Heart right ventricle (tissue), 16 donors: ENCODE measurements at regions not wholly inside any gene's neighbourhood (a gene's known extent, or its start where the extent isn't known, plus 50 kb on each side); places are given as distances from the start of the nearest gene placed in this dataset.

ENCODE experiments used
- ATAC-seq, 8 donors: fragments of 200-7000 bp; cut with Tn5 transposase; one replicate each; pipeline ENCODE4 v1.9.1; 2020; ENCODE audit warnings: mild to moderate bottlenecking in 8 of 8, moderate library complexity in 8 of 8, moderate number of reproducible peaks in 1 of 8
- DNase-seq, 2 donors: peaks; one replicate each; pipeline ENCODE4 v3.0.0-alpha.2; 2020
- H3K27ac ChIP-seq, 10 donors: fragments of 200-600 bp; sonication (generic) in 2 of 10; one replicate each; pipeline versions ENCODE4 v1.5.0 to v1.8.0; 2020 to 2022; ENCODE audit warnings: mild to moderate bottlenecking in 3 of 10
- H3K27me3 ChIP-seq, 7 donors: fragments of 200-600 bp; one replicate each; pipeline ENCODE4 v1.8.0; 2021 to 2022; ENCODE audit warnings: mild to moderate bottlenecking in 2 of 7
- H3K36me3 ChIP-seq, 9 donors: fragments of 200-600 bp; sonication (generic) in 1 of 9; one replicate each; pipeline versions ENCODE4 v1.5.0 to v1.8.0; 2020 to 2022; ENCODE audit warnings: mild to moderate bottlenecking in 2 of 9
- H3K4me1 ChIP-seq, 9 donors: fragments of 200-600 bp; sonication (generic) in 1 of 9; one replicate each; pipeline versions ENCODE4 v1.5.0 to v1.8.0; 2020 to 2022; ENCODE audit warnings: mild to moderate bottlenecking in 4 of 9
- H3K4me3 ChIP-seq, 10 donors: fragments of 200-600 bp; sonication (generic) in 2 of 10; one replicate each; pipeline versions ENCODE4 v1.5.0 to v1.8.0; 2020 to 2022; ENCODE audit warnings: mild to moderate bottlenecking in 7 of 10, moderate library complexity in 2 of 10
- H3K9me3 ChIP-seq, 11 donors: fragments of 200-600 bp in 10 of 11; sonication (generic) in 2 of 11; one replicate each; pipeline versions ENCODE4 v1.5.0 to v1.8.0; 2013 to 2022; ENCODE audit warnings: mild to moderate bottlenecking in 2 of 11, control low read depth in 1 of 11, moderate library complexity in 1 of 11
- WGBS, 2 donors: extraction: QIAGEN DNeasy Blood & Tissue Kit; methylation state at CpG; one replicate each; pipeline ENCODE4 v1.1.7; 2013; ENCODE audit warnings: inconsistent platforms in 1 of 2; 5-methylcytosine and 5-hydroxymethylcytosine counted together
- intact Hi-C, 10 donors: fragments of 100-400 bp; cut with DNase I; formaldehyde crosslinking; loops; one replicate each; pipeline versions ENCODE4 v1.11.1 to v1.14.2; 2022
- TF ChIP-seq, protein P1 (sequence below), 9 donors: fragments of 200-600 bp; sonication (generic) in 2 of 9; IDR thresholded peaks; one replicate each; pipeline versions ENCODE4 v1.5.0 to v1.8.0; 2021 to 2022; ENCODE audit warnings: antibody characterized with exemption in 9 of 9, mild to moderate bottlenecking in 5 of 9, moderate library complexity in 1 of 9
- donor health status: Arrhythmogenic right ventricular cardiomyopathy.
- donor health status: ischemic (EF 13 %, LVEDD 7.1; RV severe dilation, severe dysfunction).
- donor health status: healthy with polysubstance abuse.
- donor health status: DM: no; HTN: yes; CAD: no.
- donor health status: DM: no; HTN: no; CAD: no.
- donor health status: ischemic (EF 25% LVEDD 6.9; RV normal size, moderate dysfunction).
- donor health status: ischemic (EF 25% LVEDD 5.7; RV mildly dilated, moderate dysfunction).
- donor health status: healthy.
- donor health status: DM: yes; HTN: yes; CAD: no.
- donor health status: Ischemic cardiomyopathy.
- donor health status: ischemic (EF 35%, LVEDD 5.7; RV mildly dilated, moderate dysfunction).
- donor health status: nonischemic (EF 11% LVEDD 7.7; RV severe dilation, severe dysfunction).
- donor health status: DM: yes; HTN: yes; CAD: no.
- donor health status: PGD.
- donor health status: ischemic (EF 29% LVEDD 5.4; RV normal size, mild dysfunction).
- donor health status: nonischemic (EF 23%, LVEDD 6.1; RV moderate dilation, normal function).

- ATAC-seq = no peak
These were observed 393.1 kb downstream of the TMEM232 start for GRCh38 chr5:110333384-110333783.

DNA sequence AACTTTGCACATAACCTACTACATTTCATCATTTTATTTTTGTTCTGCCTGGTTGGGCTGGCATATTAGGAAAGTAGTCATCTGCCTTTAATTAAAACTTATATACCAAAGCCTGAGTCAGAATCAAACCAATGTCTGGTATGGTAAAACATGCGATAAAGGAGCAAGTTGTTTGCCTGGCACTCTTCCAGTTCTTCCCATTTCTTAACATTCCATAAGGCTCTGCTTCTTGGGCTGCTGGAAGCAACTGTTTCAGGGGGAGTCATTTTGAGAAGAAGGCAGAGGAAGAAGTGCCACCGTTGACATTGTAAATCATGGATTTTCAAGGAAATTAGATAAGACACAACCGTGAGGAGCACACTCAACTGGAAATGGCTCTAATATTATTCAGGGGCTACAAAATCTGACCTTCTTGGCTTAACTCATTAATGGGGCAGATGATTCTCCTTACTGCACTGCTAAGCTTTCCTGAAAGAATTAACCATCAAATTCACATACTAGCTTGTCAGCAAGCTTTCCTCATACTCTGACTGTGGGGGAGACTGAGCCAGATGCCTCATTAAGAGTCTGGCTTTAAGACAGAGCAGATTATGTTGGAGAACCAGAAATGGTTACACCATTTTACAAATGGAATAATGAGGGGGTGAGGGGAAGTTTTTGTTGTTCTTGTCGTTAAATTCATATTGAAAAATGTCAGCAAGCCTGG lies 391.0 kb downstream of the TMEM232 start:
- WGBS, 2 donors = 36 to 48% methylated on average over 4 of the region's 4 CpGs
- Histone ChIP-seq H3K27me3 (peaks cover 0 to 5% (median 0%) of the 10 kb centered on the region in 7 donors), H3K4me1 (no peaks in the 10 kb centered on the region), H3K36me3 (no peaks in the 10 kb centered on the region), H3K4me3 (no peak overlapping the region), H3K9me3 (no peaks in the 10 kb centered on the region), H3K27ac (no peak overlapping the region)
- intact Hi-C loops = no loop called here
- DNase-seq (no peak), ATAC-seq (no peak)
- TF ChIP-seq, protein P1, sequence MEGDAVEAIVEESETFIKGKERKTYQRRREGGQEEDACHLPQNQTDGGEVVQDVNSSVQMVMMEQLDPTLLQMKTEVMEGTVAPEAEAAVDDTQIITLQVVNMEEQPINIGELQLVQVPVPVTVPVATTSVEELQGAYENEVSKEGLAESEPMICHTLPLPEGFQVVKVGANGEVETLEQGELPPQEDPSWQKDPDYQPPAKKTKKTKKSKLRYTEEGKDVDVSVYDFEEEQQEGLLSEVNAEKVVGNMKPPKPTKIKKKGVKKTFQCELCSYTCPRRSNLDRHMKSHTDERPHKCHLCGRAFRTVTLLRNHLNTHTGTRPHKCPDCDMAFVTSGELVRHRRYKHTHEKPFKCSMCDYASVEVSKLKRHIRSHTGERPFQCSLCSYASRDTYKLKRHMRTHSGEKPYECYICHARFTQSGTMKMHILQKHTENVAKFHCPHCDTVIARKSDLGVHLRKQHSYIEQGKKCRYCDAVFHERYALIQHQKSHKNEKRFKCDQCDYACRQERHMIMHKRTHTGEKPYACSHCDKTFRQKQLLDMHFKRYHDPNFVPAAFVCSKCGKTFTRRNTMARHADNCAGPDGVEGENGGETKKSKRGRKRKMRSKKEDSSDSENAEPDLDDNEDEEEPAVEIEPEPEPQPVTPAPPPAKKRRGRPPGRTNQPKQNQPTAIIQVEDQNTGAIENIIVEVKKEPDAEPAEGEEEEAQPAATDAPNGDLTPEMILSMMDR (IDR thresholded peaks at IDR 0.05) = no peak

More at GRCh38 chr5:110333384-110333783, 393.1 kb downstream of the TMEM232 start:
- 39 to 55% methylated on average over 4 of the region's 4 CpGs for WGBS, 2 donors
- intact Hi-C loops = no loop called here
- H3K27ac ChIP-seq = no peak overlapping the region
- peaks cover 0 to 3% (median 0%) of the 10 kb centered on the region in 11 donors for H3K9me3 ChIP-seq
- no peaks in the 10 kb centered on the region for H3K36me3 ChIP-seq
- no peak for DNase-seq
- TF ChIP-seq, protein P1 (IDR thresholded peaks at IDR 0.05) = peak in 1 of 9 donors; percentile 13
- H3K4me3 ChIP-seq = no peak overlapping the region
- no peaks in the 10 kb centered on the region for H3K4me1 ChIP-seq
- H3K27me3 ChIP-seq = peaks cover 0 to 5% (median 0%) of the 10 kb centered on the region in 7 donors

- ATAC-seq (no peak), DNase-seq (no peak)
- H3K27ac ChIP-seq = no peak overlapping the region
- 59 to 61% methylated on average over 7 of the region's 7 CpGs for WGBS, 2 donors
- H3K4me1 ChIP-seq = no peaks in the 10 kb centered on the region
- intact Hi-C loops = no loop called here
- no peak overlapping the region for H3K4me3 ChIP-seq
- peaks cover 0 to 5% (median 0%) of the 10 kb centered on the region in 7 donors for H3K27me3 ChIP-seq
- H3K9me3 ChIP-seq = no peaks in the 10 kb centered on the region
- TF ChIP-seq, protein P1 (IDR thresholded peaks at IDR 0.05) = no peak
- no peaks in the 10 kb centered on the region for H3K36me3 ChIP-seq
These were observed 388.0 kb downstream of the TMEM232 start for GRCh38 chr5:110338341-110339083.

GRCh38 chr5:110339399-110339798 lies 387.1 kb downstream of the TMEM232 start:
- no peaks in the 10 kb centered on the region for H3K4me1 ChIP-seq
- no peaks in the 10 kb centered on the region for H3K9me3 ChIP-seq
- peaks cover 0 to 5% (median 0%) of the 10 kb centered on the region in 7 donors for H3K27me3 ChIP-seq
- DNase-seq = no peak
- intact Hi-C loops = no loop called here
- 85 to 86% methylated on average over 2 of the region's 2 CpGs for WGBS, 2 donors
- H3K27ac ChIP-seq = no peak overlapping the region
- no peaks in the 10 kb centered on the region for H3K36me3 ChIP-seq
- H3K4me3 ChIP-seq = no peak overlapping the region
- TF ChIP-seq, protein P1 (IDR thresholded peaks at IDR 0.05) = no peak
- no peak for ATAC-seq
